ENCODE measurements at regions not wholly inside any gene's neighbourhood (a gene's known extent, or its start where the extent isn't known, plus 50 kb on each side); places are given as distances from the start of the nearest gene placed in this dataset.

DNA sequence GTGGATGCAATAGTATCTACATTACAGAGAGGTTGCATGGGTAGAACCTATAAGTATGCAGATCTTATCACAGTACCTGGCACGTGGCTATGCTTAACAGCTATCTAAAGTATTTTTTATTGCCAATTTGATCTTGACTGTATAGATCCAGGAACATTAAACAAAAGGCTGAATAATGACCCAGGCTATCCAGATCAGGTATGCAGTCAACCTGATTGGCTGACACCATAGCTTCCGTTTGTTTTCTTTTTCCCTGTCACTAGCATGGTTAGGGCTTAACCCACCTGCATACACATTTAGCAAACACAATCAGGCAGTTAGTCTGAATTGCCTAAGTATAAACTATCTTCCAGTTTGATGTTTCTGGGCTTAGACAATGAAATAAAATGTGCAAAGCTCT, 264.9 kb upstream of the PLXNA2 start:
- TF ChIP-seq YY1 (tag by site-specific recombination; IDR thresholded peaks at IDR 0.05): no peak
- no peak for TF ChIP-seq ZSCAN23 (tag by site-specific recombination; IDR thresholded peaks at IDR 0.05)
